ENCODE measurements at regions not wholly inside any gene's neighbourhood (a gene's known extent, or its start where the extent isn't known, plus 50 kb on each side); places are given as distances from the start of the nearest gene placed in this dataset.

GRCh38 chr2:206368484-206368883 is 74.8 kb upstream of the ADAM23 start:
- Histone ChIP-seq H3K9ac (ENCODE audit: insufficient read depth in 1 of 2, low read length in 2 of 2) (no peak overlapping the region), H3K27ac (ENCODE audit: low read depth in 1 of 2, low read length in 1 of 2) (peak overlapping the region in 1 of 2 donors; percentile 6), H3K4me1 (ENCODE audit: control insufficient read depth in 5 of 5, insufficient read depth in 5 of 5, low read length in 5 of 5) (peaks cover 0 to 3% (median 0%) of the 10 kb centered on the region in 5 donors), H3K36me3 (ENCODE audit: control insufficient read depth in 4 of 4, insufficient read depth in 4 of 4, low read length in 4 of 4) (no peaks in the 10 kb centered on the region), H3K27me3 (ENCODE audit: control insufficient read depth in 3 of 3, insufficient read depth in 3 of 3, low read length in 2 of 3) (no peaks in the 10 kb centered on the region), H3K9me3 (ENCODE audit: control insufficient read depth in 4 of 4, insufficient read depth in 3 of 4, low read length in 3 of 4) (peaks cover 0 to 2% (median 0%) of the 10 kb centered on the region in 4 donors), H3K4me3 (no peak overlapping the region)
- DNase-seq: no peak
- TF ChIP-seq, protein P1, sequence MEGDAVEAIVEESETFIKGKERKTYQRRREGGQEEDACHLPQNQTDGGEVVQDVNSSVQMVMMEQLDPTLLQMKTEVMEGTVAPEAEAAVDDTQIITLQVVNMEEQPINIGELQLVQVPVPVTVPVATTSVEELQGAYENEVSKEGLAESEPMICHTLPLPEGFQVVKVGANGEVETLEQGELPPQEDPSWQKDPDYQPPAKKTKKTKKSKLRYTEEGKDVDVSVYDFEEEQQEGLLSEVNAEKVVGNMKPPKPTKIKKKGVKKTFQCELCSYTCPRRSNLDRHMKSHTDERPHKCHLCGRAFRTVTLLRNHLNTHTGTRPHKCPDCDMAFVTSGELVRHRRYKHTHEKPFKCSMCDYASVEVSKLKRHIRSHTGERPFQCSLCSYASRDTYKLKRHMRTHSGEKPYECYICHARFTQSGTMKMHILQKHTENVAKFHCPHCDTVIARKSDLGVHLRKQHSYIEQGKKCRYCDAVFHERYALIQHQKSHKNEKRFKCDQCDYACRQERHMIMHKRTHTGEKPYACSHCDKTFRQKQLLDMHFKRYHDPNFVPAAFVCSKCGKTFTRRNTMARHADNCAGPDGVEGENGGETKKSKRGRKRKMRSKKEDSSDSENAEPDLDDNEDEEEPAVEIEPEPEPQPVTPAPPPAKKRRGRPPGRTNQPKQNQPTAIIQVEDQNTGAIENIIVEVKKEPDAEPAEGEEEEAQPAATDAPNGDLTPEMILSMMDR (IDR thresholded peaks at IDR 0.05; ENCODE audit: control extremely low read depth, extremely low read depth): no peak
- ATAC-seq (ENCODE audit: insufficient read depth, low FRiP score): no peak

DNA sequence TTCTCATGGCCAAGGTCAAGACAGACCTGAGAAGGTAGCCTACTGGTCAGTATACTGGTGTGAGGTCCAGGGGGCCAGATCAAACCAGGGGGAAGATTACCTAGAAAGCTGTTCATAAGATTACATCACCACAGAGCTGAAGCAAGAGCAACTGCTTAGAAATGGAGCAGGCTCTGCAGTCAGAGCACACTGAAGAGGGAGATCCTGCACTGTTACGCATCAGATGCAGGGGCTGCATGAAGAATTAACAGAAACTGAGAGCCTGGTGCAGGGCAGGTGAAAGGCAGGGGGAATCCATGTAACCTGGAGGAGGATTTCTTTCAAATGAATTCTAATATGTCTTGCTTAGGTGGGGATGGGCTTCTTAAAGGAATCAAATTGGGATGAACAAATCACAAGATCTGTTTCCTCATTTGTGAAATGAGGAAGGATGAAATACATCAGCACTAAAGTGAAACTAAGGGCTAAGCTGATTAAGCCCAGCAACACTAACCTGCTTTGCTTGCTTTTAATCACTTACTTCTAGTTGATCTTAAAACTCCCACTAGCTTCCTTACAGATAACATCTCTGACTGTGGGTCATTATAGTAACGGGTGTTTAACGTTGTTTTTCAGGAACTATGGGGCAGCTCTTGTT is 74.3 kb upstream of the ADAM23 start:
- H3K27me3 ChIP-seq (ENCODE audit: control insufficient read depth in 3 of 3, insufficient read depth in 3 of 3, low read length in 2 of 3): no peaks in the 10 kb centered on the region
- WGBS, 2 donors: 34 to 40% methylated on average over 3 of the region's 3 CpGs
- H3K36me3 ChIP-seq (ENCODE audit: control insufficient read depth in 4 of 4, insufficient read depth in 4 of 4, low read length in 4 of 4): no peaks in the 10 kb centered on the region
- TF ChIP-seq, protein P1 (IDR thresholded peaks at IDR 0.05; ENCODE audit: control extremely low read depth, extremely low read depth): no peak
- H3K9me3 ChIP-seq (ENCODE audit: control insufficient read depth in 4 of 4, insufficient read depth in 3 of 4, low read length in 3 of 4): peaks cover 0 to 2% (median 0%) of the 10 kb centered on the region in 4 donors
- no peak for DNase-seq
- peak; percentile 6 for ATAC-seq (ENCODE audit: insufficient read depth, low FRiP score)
- H3K4me3 ChIP-seq: no peak overlapping the region
- no peak overlapping the region for H3K27ac ChIP-seq (ENCODE audit: low read depth in 1 of 2, low read length in 1 of 2)
- no peak overlapping the region for H3K9ac ChIP-seq (ENCODE audit: insufficient read depth in 1 of 2, low read length in 2 of 2)
- H3K4me1 ChIP-seq (ENCODE audit: control insufficient read depth in 5 of 5, insufficient read depth in 5 of 5, low read length in 5 of 5): peaks cover 0 to 3% (median 0%) of the 10 kb centered on the region in 5 donors

DNA sequence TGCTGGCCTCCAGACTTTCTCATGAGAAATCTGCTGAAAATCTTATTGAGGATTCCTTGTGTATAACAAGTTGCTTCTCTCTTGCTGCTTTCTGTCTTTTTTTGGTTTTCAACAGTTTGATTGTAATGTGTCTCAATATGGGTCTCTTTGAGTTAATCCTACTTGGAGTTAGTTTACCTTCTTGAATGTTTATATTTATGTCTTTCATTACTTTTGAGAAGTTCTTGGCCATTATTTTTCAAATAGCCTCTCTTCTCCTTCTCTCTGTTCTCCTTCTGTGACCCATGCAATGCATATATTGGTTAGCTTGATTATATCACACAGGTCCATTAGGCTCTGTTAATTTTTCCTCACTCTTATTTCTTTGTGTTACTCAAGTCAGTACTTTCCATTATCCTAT is 67.4 kb upstream of the ADAM23 start:
- Histone ChIP-seq H3K36me3 (ENCODE audit: control insufficient read depth in 4 of 4, insufficient read depth in 4 of 4, low read length in 4 of 4) (no peaks in the 10 kb centered on the region), H3K4me1 (ENCODE audit: control insufficient read depth in 5 of 5, insufficient read depth in 5 of 5, low read length in 5 of 5) (peaks cover 0 to 14% (median 4%) of the 10 kb centered on the region in 5 donors), H3K4me3 (no peak overlapping the region), H3K27me3 (ENCODE audit: control insufficient read depth in 3 of 3, insufficient read depth in 3 of 3, low read length in 2 of 3) (no peaks in the 10 kb centered on the region), H3K9ac (ENCODE audit: insufficient read depth in 1 of 2, low read length in 2 of 2) (no peak overlapping the region), H3K27ac (ENCODE audit: low read depth in 1 of 2, low read length in 1 of 2) (no peak overlapping the region), H3K9me3 (ENCODE audit: control insufficient read depth in 4 of 4, insufficient read depth in 3 of 4, low read length in 3 of 4) (peaks cover 0 to 7% (median 1%) of the 10 kb centered on the region in 4 donors)
- ATAC-seq (ENCODE audit: insufficient read depth, low FRiP score) (no peak), DNase-seq (no peak)
- TF ChIP-seq, protein P1 (IDR thresholded peaks at IDR 0.05; ENCODE audit: control extremely low read depth, extremely low read depth): no peak

DNA sequence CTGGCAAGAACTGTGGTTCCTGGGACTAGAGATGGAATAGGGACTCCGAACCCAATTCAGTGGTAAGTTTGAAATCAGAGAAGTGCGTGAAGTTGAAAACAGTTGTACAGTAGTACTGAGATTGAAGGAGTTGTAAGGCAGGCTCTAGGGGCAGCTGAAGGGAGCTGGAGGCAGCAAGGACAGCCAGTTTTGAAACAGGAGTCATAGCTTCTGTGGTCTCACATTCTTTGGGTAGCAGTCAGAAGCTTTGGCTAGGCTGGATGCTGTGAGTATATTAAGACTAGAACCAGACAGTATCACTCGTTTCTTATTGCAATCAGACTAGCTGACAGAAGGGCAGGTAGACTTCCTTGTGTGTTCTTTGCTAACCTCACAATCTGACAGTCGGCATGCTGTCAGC is 64.5 kb upstream of the ADAM23 start:
- Histone ChIP-seq H3K9ac (ENCODE audit: insufficient read depth in 1 of 2, low read length in 2 of 2) (no peak overlapping the region), H3K27me3 (ENCODE audit: control insufficient read depth in 3 of 3, insufficient read depth in 3 of 3, low read length in 2 of 3) (no peaks in the 10 kb centered on the region), H3K27ac (ENCODE audit: low read depth in 1 of 2, low read length in 1 of 2) (no peak overlapping the region), H3K4me1 (ENCODE audit: control insufficient read depth in 5 of 5, insufficient read depth in 5 of 5, low read length in 5 of 5) (peaks cover 0 to 14% (median 4%) of the 10 kb centered on the region in 5 donors), H3K9me3 (ENCODE audit: control insufficient read depth in 4 of 4, insufficient read depth in 3 of 4, low read length in 3 of 4) (peaks cover 0 to 13% (median 1%) of the 10 kb centered on the region in 4 donors), H3K4me3 (no peak overlapping the region), H3K36me3 (ENCODE audit: control insufficient read depth in 4 of 4, insufficient read depth in 4 of 4, low read length in 4 of 4) (no peaks in the 10 kb centered on the region)
- 77 to 79% methylated on average over 4 of the region's 4 CpGs for WGBS, 2 donors
- ATAC-seq (ENCODE audit: insufficient read depth, low FRiP score) (no peak), DNase-seq (peak in 2 of 3 donors; percentile 11 to 31)
- TF ChIP-seq, protein P1 (IDR thresholded peaks at IDR 0.05; ENCODE audit: control extremely low read depth, extremely low read depth): no peak
